Lower lobe of right lung (tissue), 2 donors: ENCODE measurements at regions not wholly inside any gene's neighbourhood (a gene's known extent, or its start where the extent isn't known, plus 50 kb on each side); places are given as distances from the start of the nearest gene placed in this dataset.

ENCODE experiments used
- ATAC-seq, 2 donors: fragments of 200-7000 bp; cut with Tn5 transposase; one replicate each; pipeline ENCODE4 v1.9.1; 2020 to 2022; ENCODE audit warnings: mild to moderate bottlenecking in 2 of 2, moderate library complexity in 2 of 2
- DNase-seq: peaks from one replicate; pipeline ENCODE4 v3.0.0-alpha.2; 2020
- H3K27ac ChIP-seq: fragments of 200-600 bp; one replicate; pipeline ENCODE4 v1.8.0; 2022
- H3K27me3 ChIP-seq: fragments of 200-600 bp; one replicate; pipeline ENCODE4 v1.8.0; 2022; ENCODE audit warnings: low read depth
- H3K36me3 ChIP-seq: fragments of 200-600 bp; one replicate; pipeline ENCODE4 v1.8.0; 2022; ENCODE audit warnings: mild to moderate bottlenecking
- H3K4me1 ChIP-seq: fragments of 200-600 bp; one replicate; pipeline ENCODE4 v1.8.0; 2022
- H3K4me3 ChIP-seq: fragments of 200-600 bp; one replicate; pipeline ENCODE4 v1.8.0; 2022; ENCODE audit warnings: mild to moderate bottlenecking
- H3K9me3 ChIP-seq: fragments of 200-600 bp; one replicate; pipeline ENCODE4 v1.8.0; 2022
- intact Hi-C: fragments of 100-400 bp; cut with DNase I; formaldehyde crosslinking; loops from one replicate; pipeline ENCODE4 v1.11.0; 2022
- TF ChIP-seq, protein P1 (sequence below): fragments of 200-600 bp; IDR thresholded peaks from one replicate; pipeline ENCODE4 v1.8.0; 2022; ENCODE audit warnings: antibody characterized with exemption, mild to moderate bottlenecking
- donor health status: DM: no; HTN: yes; CAD: no; lungs with severe emphysema.

DNA sequence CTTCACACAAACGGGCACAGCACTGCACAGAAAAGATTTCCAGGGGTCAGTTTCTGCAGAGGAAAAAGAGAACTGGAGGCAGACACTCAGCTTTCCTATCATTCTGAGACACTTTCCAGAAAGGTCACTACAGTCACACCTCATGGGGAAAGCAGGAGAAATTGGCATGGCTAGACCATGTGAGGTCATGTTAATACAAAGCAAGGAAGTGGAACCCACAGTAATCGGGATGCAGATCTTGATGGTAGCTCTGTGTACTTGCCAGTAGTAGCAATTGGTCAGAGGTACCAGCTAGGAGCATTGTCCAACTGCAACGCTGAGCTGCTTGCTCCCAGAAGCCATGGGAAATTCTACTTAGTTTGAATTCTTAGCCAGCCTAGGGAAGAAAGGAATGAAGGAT is 255.3 kb upstream of the PCDH10 start:
- H3K36me3 ChIP-seq, result no peaks in the 10 kb centered on the region
- TF ChIP-seq, protein P1, sequence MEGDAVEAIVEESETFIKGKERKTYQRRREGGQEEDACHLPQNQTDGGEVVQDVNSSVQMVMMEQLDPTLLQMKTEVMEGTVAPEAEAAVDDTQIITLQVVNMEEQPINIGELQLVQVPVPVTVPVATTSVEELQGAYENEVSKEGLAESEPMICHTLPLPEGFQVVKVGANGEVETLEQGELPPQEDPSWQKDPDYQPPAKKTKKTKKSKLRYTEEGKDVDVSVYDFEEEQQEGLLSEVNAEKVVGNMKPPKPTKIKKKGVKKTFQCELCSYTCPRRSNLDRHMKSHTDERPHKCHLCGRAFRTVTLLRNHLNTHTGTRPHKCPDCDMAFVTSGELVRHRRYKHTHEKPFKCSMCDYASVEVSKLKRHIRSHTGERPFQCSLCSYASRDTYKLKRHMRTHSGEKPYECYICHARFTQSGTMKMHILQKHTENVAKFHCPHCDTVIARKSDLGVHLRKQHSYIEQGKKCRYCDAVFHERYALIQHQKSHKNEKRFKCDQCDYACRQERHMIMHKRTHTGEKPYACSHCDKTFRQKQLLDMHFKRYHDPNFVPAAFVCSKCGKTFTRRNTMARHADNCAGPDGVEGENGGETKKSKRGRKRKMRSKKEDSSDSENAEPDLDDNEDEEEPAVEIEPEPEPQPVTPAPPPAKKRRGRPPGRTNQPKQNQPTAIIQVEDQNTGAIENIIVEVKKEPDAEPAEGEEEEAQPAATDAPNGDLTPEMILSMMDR, result no peak
- no peak overlapping the region for H3K27ac ChIP-seq
- no peaks in the 10 kb centered on the region for H3K4me1 ChIP-seq
- DNase-seq, result no peak
- ATAC-seq, result no peak
- no peaks in the 10 kb centered on the region for H3K27me3 ChIP-seq
- H3K4me3 ChIP-seq, result no peak overlapping the region
- intact Hi-C loops, result no loop called here
- no peaks in the 10 kb centered on the region for H3K9me3 ChIP-seq

DNA sequence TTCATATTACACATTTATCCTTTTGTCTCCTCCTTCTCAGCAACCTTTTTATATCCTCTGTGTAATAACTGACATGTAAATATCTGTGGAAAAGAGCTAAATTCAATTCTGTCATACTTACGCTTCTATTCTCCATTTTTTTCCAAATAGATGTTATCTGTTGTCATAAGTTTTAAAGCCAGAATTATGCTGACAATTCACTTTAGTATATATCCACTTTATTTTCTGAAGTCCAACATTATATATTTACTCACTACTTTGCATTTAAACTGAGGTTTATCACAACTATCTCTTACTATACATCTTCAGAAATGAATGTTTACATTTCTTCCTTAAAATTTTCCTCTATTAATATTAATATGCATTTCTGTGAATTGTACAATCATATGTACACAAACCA is 247.9 kb upstream of the PCDH10 start:
- intact Hi-C loops, result no loop called here
- Histone ChIP-seq H3K36me3 (no peaks in the 10 kb centered on the region), H3K4me1 (no peaks in the 10 kb centered on the region), H3K4me3 (no peak overlapping the region), H3K27ac (no peak overlapping the region), H3K9me3 (no peaks in the 10 kb centered on the region), H3K27me3 (no peaks in the 10 kb centered on the region)
- TF ChIP-seq, protein P1, result no peak
- no peak for ATAC-seq
- DNase-seq, result no peak

DNA sequence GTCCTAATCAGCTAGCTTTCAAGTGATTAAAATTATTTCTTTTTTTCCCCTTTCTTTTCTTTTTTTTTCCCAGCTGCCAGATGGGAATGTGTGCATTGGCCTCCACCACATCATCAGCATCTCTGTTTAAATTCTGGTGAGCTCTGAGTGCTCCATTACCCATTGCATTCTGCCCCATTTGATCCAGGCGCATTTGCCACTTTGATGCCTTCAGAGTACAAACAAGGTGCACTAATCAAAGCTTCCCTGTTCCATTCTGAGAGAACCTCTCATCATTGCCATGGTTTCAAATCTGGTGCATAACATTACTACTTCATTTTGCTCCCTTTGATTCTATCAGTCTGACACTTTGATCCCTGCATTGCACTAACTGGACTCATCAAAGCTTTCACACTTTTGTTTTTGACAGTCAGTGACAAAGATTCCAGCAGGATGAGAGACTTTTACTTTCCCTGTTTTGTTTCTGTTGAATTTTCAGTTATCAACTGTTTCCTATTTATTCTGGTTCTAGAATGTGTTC is 238.8 kb upstream of the PCDH10 start:
- DNase-seq, result no peak
- no peak overlapping the region for H3K27ac ChIP-seq
- no peaks in the 10 kb centered on the region for H3K27me3 ChIP-seq
- no peaks in the 10 kb centered on the region for H3K36me3 ChIP-seq
- no peak for ATAC-seq
- TF ChIP-seq, protein P1, result no peak
- intact Hi-C loops, result no loop called here
- no peaks in the 10 kb centered on the region for H3K9me3 ChIP-seq
- H3K4me3 ChIP-seq, result no peak overlapping the region
- H3K4me1 ChIP-seq, result no peaks in the 10 kb centered on the region

DNA sequence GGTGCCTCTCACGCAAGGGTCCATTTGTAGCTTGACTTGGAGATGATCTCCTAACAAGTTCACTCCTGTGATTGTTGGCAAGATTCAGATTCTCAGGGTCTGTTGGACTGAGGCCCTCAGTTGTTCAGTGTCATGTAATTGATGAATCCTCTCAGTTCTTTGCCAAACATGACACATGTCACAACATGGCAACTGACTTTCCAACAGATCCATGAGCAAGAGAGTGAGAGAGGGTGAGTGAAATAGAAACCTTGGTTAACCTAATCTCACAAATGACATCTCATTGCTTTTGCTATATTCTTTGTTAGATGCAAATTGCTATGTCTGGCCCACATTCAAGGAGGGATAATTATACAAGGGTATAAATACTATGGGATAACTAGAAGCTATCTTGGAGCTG is 231.0 kb upstream of the PCDH10 start:
- H3K27ac ChIP-seq, result no peak overlapping the region
- no peaks in the 10 kb centered on the region for H3K36me3 ChIP-seq
- H3K4me1 ChIP-seq, result no peaks in the 10 kb centered on the region
- no peaks in the 10 kb centered on the region for H3K9me3 ChIP-seq
- intact Hi-C loops, result no loop called here
- TF ChIP-seq, protein P1, result no peak
- DNase-seq (no peak), ATAC-seq (no peak)
- H3K4me3 ChIP-seq, result no peak overlapping the region
- no peaks in the 10 kb centered on the region for H3K27me3 ChIP-seq

DNA sequence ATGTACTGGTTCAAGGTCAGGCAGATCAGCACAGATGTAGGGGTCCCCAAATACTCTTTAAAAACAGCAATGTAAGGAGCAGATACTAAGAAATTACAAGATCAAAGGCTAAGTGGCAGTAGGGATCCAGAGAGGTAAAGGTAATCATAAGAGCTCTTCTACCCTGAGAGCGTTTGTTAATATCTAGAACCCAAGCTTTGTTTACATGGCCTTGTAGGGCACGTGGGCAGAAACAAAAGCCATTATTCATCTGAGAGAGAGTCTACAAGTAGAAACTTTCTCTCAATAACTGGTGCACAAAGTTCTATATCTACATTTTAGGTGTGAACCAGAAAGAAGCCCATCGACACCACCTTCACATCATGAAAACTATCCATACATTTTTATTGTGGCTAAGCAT is 225.6 kb upstream of the PCDH10 start:
- Histone ChIP-seq H3K36me3 (no peaks in the 10 kb centered on the region), H3K9me3 (no peaks in the 10 kb centered on the region), H3K27ac (no peak overlapping the region), H3K27me3 (no peaks in the 10 kb centered on the region), H3K4me1 (no peaks in the 10 kb centered on the region), H3K4me3 (no peak overlapping the region)
- TF ChIP-seq, protein P1, result no peak
- intact Hi-C loops, result no loop called here
- ATAC-seq, result no peak
- no peak for DNase-seq

DNA sequence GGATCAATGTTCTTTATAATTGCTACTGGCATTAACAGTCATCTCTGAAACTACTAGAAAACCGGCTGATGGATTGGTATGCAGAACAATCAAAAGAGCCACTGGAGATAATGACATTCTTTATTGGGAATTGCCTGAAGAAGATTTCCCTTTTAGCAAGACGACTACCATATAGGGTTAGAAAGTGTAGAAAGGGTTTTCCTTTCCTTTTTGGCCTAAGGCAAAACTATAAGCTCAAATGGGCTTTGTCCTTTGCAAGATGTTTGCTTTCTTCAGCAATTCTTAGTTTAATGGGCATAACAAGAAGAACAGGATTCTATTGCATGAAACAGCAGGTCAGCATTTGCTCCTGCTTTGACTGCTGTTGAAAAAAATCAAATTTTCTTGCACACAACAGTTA is 214.2 kb upstream of the PCDH10 start:
- Histone ChIP-seq H3K4me1 (no peaks in the 10 kb centered on the region), H3K36me3 (no peaks in the 10 kb centered on the region), H3K9me3 (peaks cover 3% of the 10 kb centered on the region), H3K27ac (no peak overlapping the region), H3K27me3 (no peaks in the 10 kb centered on the region), H3K4me3 (no peak overlapping the region)
- no peak for DNase-seq
- intact Hi-C loops, result no loop called here
- no peak for ATAC-seq
- TF ChIP-seq, protein P1, result no peak
